ENCODE measurements at regions not wholly inside any gene's neighbourhood (a gene's known extent, or its start where the extent isn't known, plus 50 kb on each side); places are given as distances from the start of the nearest gene placed in this dataset.

GRCh38 chr1:4937876-4938534, 283.6 kb downstream of the AJAP1 start:
- TF ChIP-seq POLR2A (IDR thresholded peaks at IDR 0.05) (no peak), CTCF (IDR thresholded peaks at IDR 0.05) (no peak)
